ENCODE measurements at regions not wholly inside any gene's neighbourhood (a gene's known extent, or its start where the extent isn't known, plus 50 kb on each side); places are given as distances from the start of the nearest gene placed in this dataset.

GRCh38 chr5:3103262-3103811, 351.9 kb upstream of the IRX2 start:
- no peak overlapping the region for H3K27ac ChIP-seq (ENCODE audit: low read length)
- no peaks in the 10 kb centered on the region for H3K9me3 ChIP-seq (ENCODE audit: control insufficient read depth, insufficient read depth, low read depth, low read length)
- ChIA-PET CTCF (no interaction called here), POLR2A (no interaction called here)
- H3K36me3 ChIP-seq (ENCODE audit: control insufficient read depth, insufficient read depth, low read length) = no peaks in the 10 kb centered on the region
- intact Hi-C loops (cut with micrococcal nuclease; ENCODE audit: unreplicated experiment) = no loop called here
- H3K4me1 ChIP-seq (ENCODE audit: control insufficient read depth, insufficient read depth, low read length) = no peaks in the 10 kb centered on the region
- no peak for TF ChIP-seq POLR2AphosphoS5 (IDR thresholded peaks at IDR 0.05; ENCODE audit: low read depth, low read length)
- in situ Hi-C loops (cut with HindIII; ENCODE audit: low pct_unique_long_range_greater_than_20kb, low sequenced_read_pairs) = no loop called here
- BruUV-seq (replicated peaks) = no TSS peak
- no peaks in the 10 kb centered on the region for H3K27me3 ChIP-seq (ENCODE audit: control insufficient read depth, insufficient read depth, low read length)
- H3K4me3 ChIP-seq (ENCODE audit: low read depth in 2 of 2, low read length in 2 of 2) = no peak overlapping the region
- no peak for DNase-seq (ENCODE audit: low read depth, low spot score)
- ATAC-seq = no peak

GRCh38 chr5:3102531-3102930, 351.1 kb upstream of the IRX2 start:
- intact Hi-C loops (cut with micrococcal nuclease; ENCODE audit: unreplicated experiment) = no loop called here
- TF ChIP-seq POLR2AphosphoS5 (IDR thresholded peaks at IDR 0.05; ENCODE audit: low read depth, low read length) = no peak
- TF ChIP-seq REST (IDR thresholded peaks at IDR 0.05; ENCODE audit: insufficient read depth in 1 of 2, low read depth in 2 of 2, low read length in 1 of 2) = no peak
- no peak for TF ChIP-seq CTCF (IDR thresholded peaks at IDR 0.05)
- TF ChIP-seq SIN3A (IDR thresholded peaks at IDR 0.05; ENCODE audit: borderline replicate concordance, insufficient read depth, low read depth, low read length) = no peak
- TF ChIP-seq TCF7L2 (IDR thresholded peaks at IDR 0.05; ENCODE audit: low read depth, low read length) = no peak

GRCh38 chr5:3101561-3101960, 350.1 kb upstream of the IRX2 start:
- Histone ChIP-seq H3K36me3 (ENCODE audit: control insufficient read depth, insufficient read depth, low read length) (no peaks in the 10 kb centered on the region), H3K4me1 (ENCODE audit: control insufficient read depth, insufficient read depth, low read length) (no peaks in the 10 kb centered on the region), H3K27me3 (ENCODE audit: control insufficient read depth, insufficient read depth, low read length) (no peaks in the 10 kb centered on the region), H3K27ac (ENCODE audit: low read length) (no peak overlapping the region), H3K9me3 (ENCODE audit: control insufficient read depth, insufficient read depth, low read depth, low read length) (no peaks in the 10 kb centered on the region), H3K4me3 (ENCODE audit: low read depth in 2 of 2, low read length in 2 of 2) (no peak overlapping the region)
- no peak for ATAC-seq
- no TSS peak for BruUV-seq (replicated peaks)
- intact Hi-C loops (cut with micrococcal nuclease; ENCODE audit: unreplicated experiment) (no loop called here), in situ Hi-C loops (cut with HindIII; ENCODE audit: low pct_unique_long_range_greater_than_20kb, low sequenced_read_pairs) (no loop called here)
- POLR2A ChIA-PET = no interaction called here
- no peak for DNase-seq (ENCODE audit: low read depth, low spot score)
- TF ChIP-seq CTCF (IDR thresholded peaks at IDR 0.05) (no peak), REST (IDR thresholded peaks at IDR 0.05; ENCODE audit: insufficient read depth in 1 of 2, low read depth in 2 of 2, low read length in 1 of 2) (no peak), SIN3A (IDR thresholded peaks at IDR 0.05; ENCODE audit: borderline replicate concordance, insufficient read depth, low read depth, low read length) (no peak), POLR2AphosphoS5 (IDR thresholded peaks at IDR 0.05; ENCODE audit: low read depth, low read length) (no peak), TCF7L2 (IDR thresholded peaks at IDR 0.05; ENCODE audit: low read depth, low read length) (no peak)
- CTCF ChIA-PET = no interaction called here

More at GRCh38 chr5:3102531-3102930, 351.1 kb upstream of the IRX2 start:
- Histone ChIP-seq H3K36me3 (ENCODE audit: control insufficient read depth, insufficient read depth, low read length) (no peaks in the 10 kb centered on the region), H3K27me3 (ENCODE audit: control insufficient read depth, insufficient read depth, low read length) (no peaks in the 10 kb centered on the region), H3K27ac (ENCODE audit: low read length) (no peak overlapping the region), H3K4me1 (ENCODE audit: control insufficient read depth, insufficient read depth, low read length) (no peaks in the 10 kb centered on the region), H3K4me3 (ENCODE audit: low read depth in 2 of 2, low read length in 2 of 2) (no peak overlapping the region), H3K9me3 (ENCODE audit: control insufficient read depth, insufficient read depth, low read depth, low read length) (no peaks in the 10 kb centered on the region)
- ATAC-seq = no peak
- DNase-seq (ENCODE audit: low read depth, low spot score) = no peak
- no TSS peak for BruUV-seq (replicated peaks)
- POLR2A ChIA-PET = no interaction called here
- CTCF ChIA-PET = no interaction called here
- in situ Hi-C loops (cut with HindIII; ENCODE audit: low pct_unique_long_range_greater_than_20kb, low sequenced_read_pairs) = no loop called here

Measured in Panc1 (cell line).